Endothelial cell (in vitro differentiated cells): ENCODE measurements at regions not wholly inside any gene's neighbourhood (a gene's known extent, or its start where the extent isn't known, plus 50 kb on each side); places are given as distances from the start of the nearest gene placed in this dataset.

Source experiments
- DNase-seq: peaks from one replicate; pipeline ENCODE4 v3.0.0; 2021; ENCODE audit warnings: low spot score
- H3K27ac Mint-ChIP-seq: one replicate; pipeline ENCODE4 v1.8.0; 2021; ENCODE audit warnings: mixed read lengths, inconsistent platforms; ENCODE audit not compliant: unreplicated experiment
- H3K27me3 Mint-ChIP-seq: one replicate; pipeline ENCODE4 v1.8.0; 2021; ENCODE audit warnings: mild to moderate bottlenecking, moderate library complexity, mixed read lengths, inconsistent platforms; ENCODE audit not compliant: unreplicated experiment
- H3K36me3 Mint-ChIP-seq: one replicate; pipeline ENCODE4 v1.8.0; 2021; ENCODE audit warnings: mild to moderate bottlenecking, low read depth, mixed read lengths, inconsistent platforms; ENCODE audit not compliant: unreplicated experiment
- H3K4me1 Mint-ChIP-seq: one replicate; pipeline ENCODE4 v1.8.0; 2021; ENCODE audit warnings: mild to moderate bottlenecking, mixed read lengths, inconsistent platforms; ENCODE audit not compliant: unreplicated experiment
- H3K4me3 Mint-ChIP-seq: one replicate; pipeline ENCODE4 v1.8.0; 2021; ENCODE audit warnings: mild to moderate bottlenecking, mixed read lengths, inconsistent platforms; ENCODE audit not compliant: unreplicated experiment
- H3K9me3 Mint-ChIP-seq: one replicate; pipeline ENCODE4 v1.8.0; 2021; ENCODE audit warnings: mixed read lengths, inconsistent platforms; ENCODE audit not compliant: unreplicated experiment
- CTCF ChIP-seq: fragments of 200-600 bp; sonication (generic); IDR thresholded peaks from one replicate; pipeline ENCODE4 v1.5.0; 2021; ENCODE audit warnings: antibody characterized with exemption; ENCODE audit not compliant: unreplicated experiment

- H3K4me3 Mint-ChIP-seq, result no peak overlapping the region
- H3K27ac Mint-ChIP-seq, result no peak overlapping the region
- no peaks in the 10 kb centered on the region for H3K36me3 Mint-ChIP-seq
- peaks cover 4% of the 10 kb centered on the region for H3K4me1 Mint-ChIP-seq
- no peak for TF ChIP-seq CTCF
- peaks cover 1% of the 10 kb centered on the region for H3K27me3 Mint-ChIP-seq
- H3K9me3 Mint-ChIP-seq, result no peaks in the 10 kb centered on the region
- no peak for DNase-seq
These were observed 230.1 kb upstream of the FAT1 start for GRCh38 chr4:186953599-186954260.

- no peak for DNase-seq
- Mint-ChIP-seq H3K36me3 (no peaks in the 10 kb centered on the region), H3K9me3 (no peaks in the 10 kb centered on the region), H3K27me3 (peaks cover 1% of the 10 kb centered on the region), H3K4me3 (no peak overlapping the region), H3K4me1 (no peaks in the 10 kb centered on the region), H3K27ac (no peak overlapping the region)
- no peak for TF ChIP-seq CTCF
These were observed 230.9 kb upstream of the FAT1 start for GRCh38 chr4:186954509-186954908.

- Mint-ChIP-seq H3K27ac (no peak overlapping the region), H3K4me1 (no peaks in the 10 kb centered on the region), H3K36me3 (no peaks in the 10 kb centered on the region), H3K27me3 (peaks cover 1% of the 10 kb centered on the region), H3K4me3 (no peak overlapping the region), H3K9me3 (no peaks in the 10 kb centered on the region)
- no peak for TF ChIP-seq CTCF
- no peak for DNase-seq
These were observed 231.3 kb upstream of the FAT1 start for GRCh38 chr4:186954956-186955355.

- no peak overlapping the region for H3K27ac Mint-ChIP-seq
- DNase-seq, result no peak
- no peak overlapping the region for H3K4me3 Mint-ChIP-seq
- no peaks in the 10 kb centered on the region for H3K36me3 Mint-ChIP-seq
- TF ChIP-seq CTCF, result no peak
- H3K4me1 Mint-ChIP-seq, result no peaks in the 10 kb centered on the region
- no peaks in the 10 kb centered on the region for H3K9me3 Mint-ChIP-seq
- H3K27me3 Mint-ChIP-seq, result no peaks in the 10 kb centered on the region
These were observed 234.4 kb upstream of the FAT1 start for GRCh38 chr4:186957952-186958555.

- no peak for DNase-seq
- Mint-ChIP-seq H3K4me3 (no peak overlapping the region), H3K9me3 (no peaks in the 10 kb centered on the region), H3K4me1 (no peaks in the 10 kb centered on the region), H3K27me3 (no peaks in the 10 kb centered on the region), H3K27ac (no peak overlapping the region), H3K36me3 (no peaks in the 10 kb centered on the region)
- no peak for TF ChIP-seq CTCF
These were observed 235.2 kb upstream of the FAT1 start for GRCh38 chr4:186958726-186959350.
